Muscle of leg (tissue), 3 donors: ENCODE measurements at regions not wholly inside any gene's neighbourhood (a gene's known extent, or its start where the extent isn't known, plus 50 kb on each side); places are given as distances from the start of the nearest gene placed in this dataset.

Source experiments
- DNase-seq: peaks from one replicate; pipeline ENCODE4 v3.0.0; 2013
- H3K27ac ChIP-seq: one replicate; pipeline ENCODE4 v1.5.1; 2013; ENCODE audit warnings: mild to moderate bottlenecking, low read length, control low read depth
- H3K27me3 ChIP-seq: one replicate; pipeline ENCODE4 v1.6.1; 2013; ENCODE audit warnings: low read length; ENCODE audit not compliant: control insufficient read depth, insufficient read depth
- H3K36me3 ChIP-seq: one replicate; pipeline ENCODE4 v1.6.1; 2013; ENCODE audit warnings: low read length; ENCODE audit not compliant: control insufficient read depth, insufficient read depth
- H3K4me1 ChIP-seq: one replicate; pipeline ENCODE4 v1.6.1; 2013; ENCODE audit warnings: low read length; ENCODE audit not compliant: control insufficient read depth, insufficient read depth
- H3K4me3 ChIP-seq: one replicate; pipeline ENCODE4 v1.5.1; 2013; ENCODE audit warnings: low read length, control low read depth
- H3K9me3 ChIP-seq: replicated peaks from 2 replicates; pipeline ENCODE4 v1.6.1; 2013; ENCODE audit warnings: low read depth, low read length; ENCODE audit not compliant: control insufficient read depth
- WGBS: methylation state at CpG from one replicate; pipeline ENCODE4 v1.1.5; 2013; ENCODE audit warnings: missing lambda C conversion rate; ENCODE audit not compliant: insufficient coverage; 5-methylcytosine and 5-hydroxymethylcytosine counted together

GRCh38 chr9:89872913-89873707 is 268.3 kb downstream of the GADD45G start:
- WGBS: 81% methylated on average over 7 of the region's 11 CpGs
- DNase-seq: peak; percentile 37
- H3K4me3 ChIP-seq: no peak overlapping the region
- peaks cover 3% of the 10 kb centered on the region for H3K27me3 ChIP-seq
- H3K36me3 ChIP-seq: no peaks in the 10 kb centered on the region
- H3K27ac ChIP-seq: no peak overlapping the region
- H3K4me1 ChIP-seq: peaks cover 39% of the 10 kb centered on the region
- H3K9me3 ChIP-seq: no peaks in the 10 kb centered on the region

GRCh38 chr9:89873801-89874200 is 269.0 kb downstream of the GADD45G start:
- 88% methylated on average over 8 of the region's 8 CpGs for WGBS
- Histone ChIP-seq H3K27me3 (peaks cover 3% of the 10 kb centered on the region), H3K4me1 (peaks cover 46% of the 10 kb centered on the region), H3K9me3 (no peaks in the 10 kb centered on the region), H3K36me3 (no peaks in the 10 kb centered on the region), H3K4me3 (no peak overlapping the region), H3K27ac (no peak overlapping the region)
- no peak for DNase-seq

DNA sequence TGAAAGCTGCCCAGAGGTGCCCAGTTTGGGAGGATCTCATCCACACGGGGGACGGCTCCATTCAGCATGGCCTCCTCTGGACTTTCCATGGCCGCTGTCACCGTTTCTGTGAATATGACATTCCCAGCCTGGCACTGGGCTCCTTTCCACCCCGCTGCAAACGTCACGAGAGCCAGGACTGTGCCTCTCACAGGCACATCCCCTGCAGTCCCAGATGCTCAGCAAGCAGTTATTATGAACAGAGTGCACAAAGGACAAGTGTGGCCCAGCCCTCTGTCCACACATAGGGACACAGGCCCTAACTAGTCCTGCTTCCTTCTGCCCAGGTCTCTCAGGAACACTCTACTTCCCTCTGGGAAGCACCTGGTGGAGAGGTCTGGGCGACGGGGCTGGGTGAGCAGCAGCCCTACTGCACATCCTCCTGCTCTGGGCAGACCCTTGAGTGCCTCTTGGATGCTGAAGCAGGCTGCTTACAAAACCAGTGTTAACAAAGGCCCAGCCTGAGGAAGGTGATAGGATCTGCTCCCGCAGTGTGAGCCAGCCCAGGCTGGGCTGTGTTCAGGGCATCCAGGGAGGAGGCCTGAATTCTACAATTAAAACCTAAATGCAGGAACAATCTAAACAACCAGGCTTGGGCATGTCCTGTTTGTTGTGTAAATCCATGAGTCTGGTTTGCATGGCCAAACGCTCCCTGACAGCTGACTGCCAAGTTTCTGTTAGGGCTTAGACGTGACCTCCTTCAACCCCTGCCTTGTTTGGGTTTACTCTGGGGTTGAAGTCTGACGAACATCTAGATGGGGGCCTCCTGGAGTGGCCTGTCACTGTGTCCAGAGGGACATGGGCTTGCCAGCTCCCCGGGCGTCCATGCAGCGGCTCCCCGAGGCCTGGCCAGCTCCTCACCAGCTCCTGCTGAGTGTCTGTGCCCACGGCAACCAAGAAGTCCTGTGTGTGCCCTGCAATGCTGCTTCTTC is 269.8 kb downstream of the GADD45G start:
- 65% methylated on average over 17 of the region's 18 CpGs for WGBS
- no peak overlapping the region for H3K27ac ChIP-seq
- no peaks in the 10 kb centered on the region for H3K36me3 ChIP-seq
- no peak for DNase-seq
- peaks cover 3% of the 10 kb centered on the region for H3K27me3 ChIP-seq
- H3K4me3 ChIP-seq: no peak overlapping the region
- no peaks in the 10 kb centered on the region for H3K9me3 ChIP-seq
- H3K4me1 ChIP-seq: peaks cover 54% of the 10 kb centered on the region

DNA sequence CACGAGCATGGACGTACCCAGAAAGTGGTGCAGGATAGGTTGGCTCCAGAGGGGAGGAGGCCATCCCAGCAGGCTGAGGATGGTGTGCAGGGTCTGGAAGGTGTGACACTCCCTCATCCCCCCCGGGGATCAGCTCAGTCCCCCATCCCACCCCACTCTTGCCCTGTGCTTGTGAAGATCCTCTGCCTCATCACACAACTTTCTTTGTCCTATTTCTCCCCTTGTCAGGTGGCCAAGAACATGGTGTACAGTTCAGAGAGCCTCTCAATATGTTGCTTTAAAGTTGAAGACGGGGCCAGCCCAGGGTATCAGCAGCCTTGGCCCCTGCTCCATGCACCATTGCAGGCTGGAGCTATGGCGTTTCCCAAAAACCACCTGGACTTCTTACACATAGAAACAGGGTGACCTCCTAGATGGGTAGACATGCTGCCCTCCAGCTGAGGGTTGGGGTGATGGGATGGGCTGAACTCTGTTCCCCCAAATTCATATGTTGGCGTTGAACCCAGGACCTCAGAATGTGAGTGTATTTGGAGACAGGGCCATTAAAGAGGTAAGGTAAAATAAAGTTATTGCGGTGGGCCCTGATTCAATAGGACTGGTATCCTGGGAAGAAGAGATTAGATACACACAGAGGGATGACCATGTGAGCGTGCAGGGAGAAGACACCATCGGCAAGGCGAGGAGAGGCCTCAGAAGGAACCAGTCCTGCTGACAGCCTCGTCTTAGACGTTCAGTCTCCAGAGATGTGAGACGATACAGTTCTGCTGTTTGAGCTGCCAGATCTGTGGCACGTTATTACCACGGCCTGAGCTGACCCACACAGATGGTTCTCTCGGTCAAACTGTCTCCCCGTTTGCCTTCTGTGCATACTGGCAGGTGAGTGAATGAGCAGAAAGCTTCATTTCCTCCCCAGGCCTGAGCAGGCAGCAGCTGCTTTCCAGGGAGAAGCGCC is 272.5 kb downstream of the GADD45G start:
- H3K27ac ChIP-seq: no peak overlapping the region
- no peaks in the 10 kb centered on the region for H3K27me3 ChIP-seq
- H3K36me3 ChIP-seq: no peaks in the 10 kb centered on the region
- H3K4me3 ChIP-seq: no peak overlapping the region
- peaks cover 64% of the 10 kb centered on the region for H3K4me1 ChIP-seq
- 51% methylated on average over 13 of the region's 18 CpGs for WGBS
- H3K9me3 ChIP-seq: no peaks in the 10 kb centered on the region
- peak; percentile 37 for DNase-seq

- no peaks in the 10 kb centered on the region for H3K36me3 ChIP-seq
- H3K4me3 ChIP-seq: no peak overlapping the region
- no peaks in the 10 kb centered on the region for H3K27me3 ChIP-seq
- DNase-seq: no peak
- no peaks in the 10 kb centered on the region for H3K9me3 ChIP-seq
- WGBS: 66% methylated on average over 3 of the region's 5 CpGs
- H3K4me1 ChIP-seq: peaks cover 58% of the 10 kb centered on the region
- no peak overlapping the region for H3K27ac ChIP-seq
Measured at GRCh38 chr9:89878003-89878411, 273.2 kb downstream of the GADD45G start.

DNA sequence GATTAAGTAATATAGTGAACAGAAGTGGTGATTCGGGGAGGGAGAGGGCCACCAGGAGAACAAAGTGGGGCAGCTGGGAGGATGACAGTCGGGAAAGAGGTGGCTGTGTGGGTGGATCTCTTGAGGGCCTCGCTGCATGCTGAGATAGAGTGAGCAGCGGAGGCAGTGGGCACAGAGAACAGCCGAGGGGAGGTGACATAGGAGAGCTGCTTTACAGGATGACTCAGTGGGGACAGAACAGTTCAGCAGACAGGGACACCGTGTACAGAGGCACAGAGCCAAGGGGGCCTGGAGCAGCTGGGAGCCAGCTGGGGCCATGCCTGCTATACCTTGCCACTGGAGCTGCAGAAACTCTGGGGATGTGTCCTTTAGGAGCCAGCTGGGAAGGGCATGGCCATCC is 273.9 kb downstream of the GADD45G start:
- Histone ChIP-seq H3K4me1 (peaks cover 55% of the 10 kb centered on the region), H3K9me3 (no peaks in the 10 kb centered on the region), H3K27me3 (no peaks in the 10 kb centered on the region), H3K27ac (no peak overlapping the region), H3K36me3 (no peaks in the 10 kb centered on the region), H3K4me3 (no peak overlapping the region)
- WGBS: 58% methylated on average over 6 of the region's 6 CpGs
- DNase-seq: peak; percentile 70

DNA sequence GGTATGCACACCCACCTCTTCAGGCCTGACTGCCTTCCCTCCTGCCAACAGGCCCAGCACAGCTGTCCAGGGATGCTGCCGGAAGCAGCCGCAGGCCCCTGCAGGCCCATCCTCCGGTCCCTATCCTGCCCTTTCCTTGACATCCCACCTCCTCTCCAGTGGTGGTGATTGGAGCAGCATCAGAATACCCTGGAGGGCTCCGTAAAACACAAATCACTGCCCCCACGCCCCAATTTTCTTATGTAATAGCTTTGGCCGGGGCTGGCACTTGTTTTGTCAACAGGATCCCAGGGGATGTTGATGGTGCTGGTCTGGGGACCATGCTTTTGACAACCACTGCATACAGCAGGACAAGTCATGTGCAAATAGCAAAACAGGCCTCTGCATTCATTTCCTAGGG is 274.5 kb downstream of the GADD45G start:
- no CpG with 5 or more reads among the region's 6 CpGs for WGBS
- DNase-seq: no peak
- peak overlapping the region; percentile 0 for H3K27ac ChIP-seq
- no peaks in the 10 kb centered on the region for H3K36me3 ChIP-seq
- peaks cover 56% of the 10 kb centered on the region for H3K4me1 ChIP-seq
- no peak overlapping the region for H3K4me3 ChIP-seq
- no peaks in the 10 kb centered on the region for H3K27me3 ChIP-seq
- no peaks in the 10 kb centered on the region for H3K9me3 ChIP-seq

DNA sequence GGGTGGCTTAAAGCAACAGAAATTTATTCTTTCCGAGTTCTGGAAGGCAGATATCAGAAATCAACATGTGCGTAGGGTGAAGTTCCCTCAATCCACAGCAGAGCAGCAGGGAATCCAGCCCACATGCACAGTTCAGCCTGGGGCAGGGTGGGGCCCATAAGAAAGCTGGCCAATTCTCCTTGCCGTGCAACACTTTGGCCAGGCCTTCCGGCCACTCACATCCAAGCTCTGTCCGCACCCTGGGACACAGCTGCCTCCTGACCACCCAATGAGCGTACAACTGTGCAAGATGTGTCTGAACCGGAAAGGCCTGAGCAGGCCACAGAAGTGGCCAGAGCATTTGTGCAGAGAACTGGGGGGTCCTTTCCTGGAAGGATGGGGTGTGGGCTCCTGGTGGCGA is 274.9 kb downstream of the GADD45G start:
- H3K4me1 ChIP-seq: peaks cover 56% of the 10 kb centered on the region
- H3K27me3 ChIP-seq: no peaks in the 10 kb centered on the region
- DNase-seq: peak; percentile 96
- peak overlapping the region; percentile 0 for H3K27ac ChIP-seq
- no peaks in the 10 kb centered on the region for H3K9me3 ChIP-seq
- H3K36me3 ChIP-seq: no peaks in the 10 kb centered on the region
- WGBS: 47% methylated on average over 5 of the region's 8 CpGs
- no peak overlapping the region for H3K4me3 ChIP-seq

DNA sequence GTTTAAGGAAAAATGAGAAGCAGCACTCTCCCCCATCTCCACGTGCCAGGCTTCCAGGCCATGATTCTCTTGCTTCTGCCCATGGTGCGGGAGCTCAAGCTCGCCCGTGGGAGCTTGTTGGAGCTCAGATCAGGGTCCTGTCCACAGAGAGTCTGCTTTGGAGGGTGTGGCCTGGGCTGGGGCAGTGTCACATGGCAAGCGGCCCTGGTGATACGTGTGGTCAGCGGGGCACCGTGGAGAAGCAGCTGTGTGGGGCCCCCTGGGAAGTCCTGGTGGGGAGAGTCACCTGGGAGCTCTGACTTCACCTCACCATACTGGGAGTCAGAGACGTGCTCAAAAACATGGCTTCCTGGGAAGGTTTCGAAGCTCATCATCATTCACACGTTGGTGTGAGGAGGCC is 275.3 kb downstream of the GADD45G start:
- Histone ChIP-seq H3K27me3 (no peaks in the 10 kb centered on the region), H3K4me3 (no peak overlapping the region), H3K9me3 (no peaks in the 10 kb centered on the region), H3K27ac (no peak overlapping the region), H3K4me1 (peaks cover 53% of the 10 kb centered on the region), H3K36me3 (no peaks in the 10 kb centered on the region)
- no peak for DNase-seq
- WGBS: no CpG with 5 or more reads among the region's 11 CpGs
